Esophagus squamous epithelium (tissue), 4 donors: ENCODE measurements at regions not wholly inside any gene's neighbourhood (a gene's known extent, or its start where the extent isn't known, plus 50 kb on each side); places are given as distances from the start of the nearest gene placed in this dataset.

Source experiments
- POLR2A ChIP-seq, 4 donors: fragments of 450-650 bp; IDR thresholded peaks; one replicate each; pipeline ENCODE4 v1.6.1; 2017; ENCODE audit warnings: antibody characterized with exemption in 4 of 4, mild to moderate bottlenecking in 4 of 4, moderate library complexity in 3 of 4
- TF ChIP-seq, protein P1 (sequence below), 6 experiments: fragments of 450-650 bp in 4 of 6; fragments of 200-600 bp in 2 of 6; sonication (generic) in 2 of 6; IDR thresholded peaks; one replicate each; pipeline ENCODE4 v1.5.1; 2016 to 2019; ENCODE audit warnings: antibody characterized with exemption in 6 of 6, mild to moderate bottlenecking in 4 of 6, moderate library complexity in 4 of 6

DNA sequence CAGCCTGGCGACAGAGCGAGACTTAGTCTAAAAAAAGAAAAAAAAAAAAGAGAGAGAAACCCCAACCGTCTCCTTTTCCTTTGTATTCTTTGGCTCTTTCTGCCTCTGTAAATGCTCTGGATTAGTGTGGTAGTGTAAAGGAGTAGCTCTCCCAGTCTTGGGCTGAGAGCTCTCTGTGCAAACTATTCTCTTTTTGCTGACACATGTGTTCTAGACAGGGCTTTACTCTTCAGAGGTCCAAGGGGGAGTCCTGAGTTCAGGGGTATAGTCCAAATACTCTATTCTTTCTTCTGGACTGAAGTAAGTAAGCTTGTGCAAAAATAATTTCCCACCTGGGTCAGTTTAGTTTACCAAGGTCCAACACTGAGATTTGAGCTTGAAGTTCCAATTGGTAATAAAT is 183.8 kb upstream of the KCNK2 start:
- no peak for TF ChIP-seq POLR2A (IDR thresholded peaks at IDR 0.05)
- TF ChIP-seq, protein P1, sequence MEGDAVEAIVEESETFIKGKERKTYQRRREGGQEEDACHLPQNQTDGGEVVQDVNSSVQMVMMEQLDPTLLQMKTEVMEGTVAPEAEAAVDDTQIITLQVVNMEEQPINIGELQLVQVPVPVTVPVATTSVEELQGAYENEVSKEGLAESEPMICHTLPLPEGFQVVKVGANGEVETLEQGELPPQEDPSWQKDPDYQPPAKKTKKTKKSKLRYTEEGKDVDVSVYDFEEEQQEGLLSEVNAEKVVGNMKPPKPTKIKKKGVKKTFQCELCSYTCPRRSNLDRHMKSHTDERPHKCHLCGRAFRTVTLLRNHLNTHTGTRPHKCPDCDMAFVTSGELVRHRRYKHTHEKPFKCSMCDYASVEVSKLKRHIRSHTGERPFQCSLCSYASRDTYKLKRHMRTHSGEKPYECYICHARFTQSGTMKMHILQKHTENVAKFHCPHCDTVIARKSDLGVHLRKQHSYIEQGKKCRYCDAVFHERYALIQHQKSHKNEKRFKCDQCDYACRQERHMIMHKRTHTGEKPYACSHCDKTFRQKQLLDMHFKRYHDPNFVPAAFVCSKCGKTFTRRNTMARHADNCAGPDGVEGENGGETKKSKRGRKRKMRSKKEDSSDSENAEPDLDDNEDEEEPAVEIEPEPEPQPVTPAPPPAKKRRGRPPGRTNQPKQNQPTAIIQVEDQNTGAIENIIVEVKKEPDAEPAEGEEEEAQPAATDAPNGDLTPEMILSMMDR (IDR thresholded peaks at IDR 0.05), result no peak
